Osteoblast (primary cell): ENCODE measurements at regions not wholly inside any gene's neighbourhood (a gene's known extent, or its start where the extent isn't known, plus 50 kb on each side); places are given as distances from the start of the nearest gene placed in this dataset.

ENCODE experiments used
- DNase-seq: peaks from one replicate; pipeline ENCODE4 v3.0.0; 2011; ENCODE audit warnings: low spot score, mixed read lengths; ENCODE audit not compliant: insufficient read length; ENCODE audit errors: missing footprints
- H2AFZ ChIP-seq: 2 replicates; pipeline ENCODE4 v1.6.0; 2011; ENCODE audit warnings: mild to moderate bottlenecking, low read length
- H3K27ac ChIP-seq: 2 replicates; pipeline ENCODE4 v1.5.1; 2011; ENCODE audit warnings: mild to moderate bottlenecking, low read depth, low read length, moderate library complexity
- H3K27me3 ChIP-seq: 2 replicates; pipeline ENCODE4 v1.6.0; 2012; ENCODE audit warnings: mild to moderate bottlenecking, control low read depth, inconsistent platforms, low read length, moderate library complexity; ENCODE audit not compliant: insufficient read depth
- H3K36me3 ChIP-seq: 2 replicates; pipeline ENCODE4 v1.5.1; 2011; ENCODE audit warnings: mild to moderate bottlenecking, low read length, control low read depth, moderate library complexity; ENCODE audit not compliant: insufficient read depth
- H3K4me1 ChIP-seq: 2 replicates; pipeline ENCODE4 v1.5.1; 2011; ENCODE audit warnings: mild to moderate bottlenecking, low read length, control low read depth, moderate library complexity; ENCODE audit not compliant: insufficient read depth
- H3K4me2 ChIP-seq: 2 replicates; pipeline ENCODE4 v1.6.0; 2011; ENCODE audit warnings: mild to moderate bottlenecking, low read length; ENCODE audit not compliant: insufficient read depth
- H3K4me3 ChIP-seq: fragments of 200-600 bp; sonication (generic); 3 replicates; pipeline ENCODE4 v1.5.1; 2012; ENCODE audit warnings: mild to moderate bottlenecking, low read length, inconsistent platforms; ENCODE audit not compliant: insufficient read depth
- H3K79me2 ChIP-seq: 2 replicates; pipeline ENCODE4 v1.6.0; 2012; ENCODE audit warnings: mild to moderate bottlenecking, low read length, control low read depth, inconsistent platforms; ENCODE audit not compliant: insufficient read depth
- H3K9me3 ChIP-seq: 2 replicates; pipeline ENCODE4 v1.5.1; 2011; ENCODE audit warnings: low read depth, low read length, control low read depth
- H4K20me1 ChIP-seq: 2 replicates; pipeline ENCODE4 v1.6.0; 2012; ENCODE audit warnings: mild to moderate bottlenecking, low read length, control low read depth; ENCODE audit not compliant: insufficient read depth
- TF ChIP-seq, protein P1 (sequence below): IDR thresholded peaks from 2 replicates; pipeline ENCODE4 v1.5.1; 2011; ENCODE audit warnings: mild to moderate bottlenecking, low read depth, low read length, moderate library complexity; ENCODE audit errors: extremely low read depth

DNA sequence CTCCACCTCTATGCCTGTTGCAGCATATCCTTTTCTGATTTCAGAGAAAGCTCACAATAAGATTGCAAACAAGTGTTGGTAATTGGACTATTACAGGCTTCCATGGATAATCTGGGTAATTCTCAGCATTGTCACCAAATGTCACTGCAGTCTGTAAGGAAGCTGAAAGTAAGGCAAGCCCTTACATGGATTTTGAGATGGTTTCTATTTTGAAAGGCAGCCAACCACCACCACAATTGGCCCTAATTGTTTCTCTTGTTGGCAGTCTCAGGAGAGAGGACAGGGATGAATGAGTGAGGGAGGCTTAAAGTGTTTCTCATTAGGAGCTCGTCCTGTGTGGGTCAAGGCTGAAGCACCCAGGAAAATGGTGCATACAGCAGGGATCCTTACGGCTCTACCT, 879.9 kb downstream of the TUSC7 start:
- no peaks in the 10 kb centered on the region for H4K20me1 ChIP-seq
- no peak overlapping the region for H3K4me3 ChIP-seq
- H2AFZ ChIP-seq: no peak overlapping the region
- H3K9me3 ChIP-seq: no peaks in the 10 kb centered on the region
- peaks cover 2% of the 10 kb centered on the region for H3K27me3 ChIP-seq
- no peak for DNase-seq
- no peaks in the 10 kb centered on the region for H3K79me2 ChIP-seq
- H3K27ac ChIP-seq: no peak overlapping the region
- H3K4me1 ChIP-seq: no peaks in the 10 kb centered on the region
- TF ChIP-seq, protein P1, sequence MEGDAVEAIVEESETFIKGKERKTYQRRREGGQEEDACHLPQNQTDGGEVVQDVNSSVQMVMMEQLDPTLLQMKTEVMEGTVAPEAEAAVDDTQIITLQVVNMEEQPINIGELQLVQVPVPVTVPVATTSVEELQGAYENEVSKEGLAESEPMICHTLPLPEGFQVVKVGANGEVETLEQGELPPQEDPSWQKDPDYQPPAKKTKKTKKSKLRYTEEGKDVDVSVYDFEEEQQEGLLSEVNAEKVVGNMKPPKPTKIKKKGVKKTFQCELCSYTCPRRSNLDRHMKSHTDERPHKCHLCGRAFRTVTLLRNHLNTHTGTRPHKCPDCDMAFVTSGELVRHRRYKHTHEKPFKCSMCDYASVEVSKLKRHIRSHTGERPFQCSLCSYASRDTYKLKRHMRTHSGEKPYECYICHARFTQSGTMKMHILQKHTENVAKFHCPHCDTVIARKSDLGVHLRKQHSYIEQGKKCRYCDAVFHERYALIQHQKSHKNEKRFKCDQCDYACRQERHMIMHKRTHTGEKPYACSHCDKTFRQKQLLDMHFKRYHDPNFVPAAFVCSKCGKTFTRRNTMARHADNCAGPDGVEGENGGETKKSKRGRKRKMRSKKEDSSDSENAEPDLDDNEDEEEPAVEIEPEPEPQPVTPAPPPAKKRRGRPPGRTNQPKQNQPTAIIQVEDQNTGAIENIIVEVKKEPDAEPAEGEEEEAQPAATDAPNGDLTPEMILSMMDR: no peak
- no peak overlapping the region for H3K4me2 ChIP-seq
- H3K36me3 ChIP-seq: no peaks in the 10 kb centered on the region

DNA sequence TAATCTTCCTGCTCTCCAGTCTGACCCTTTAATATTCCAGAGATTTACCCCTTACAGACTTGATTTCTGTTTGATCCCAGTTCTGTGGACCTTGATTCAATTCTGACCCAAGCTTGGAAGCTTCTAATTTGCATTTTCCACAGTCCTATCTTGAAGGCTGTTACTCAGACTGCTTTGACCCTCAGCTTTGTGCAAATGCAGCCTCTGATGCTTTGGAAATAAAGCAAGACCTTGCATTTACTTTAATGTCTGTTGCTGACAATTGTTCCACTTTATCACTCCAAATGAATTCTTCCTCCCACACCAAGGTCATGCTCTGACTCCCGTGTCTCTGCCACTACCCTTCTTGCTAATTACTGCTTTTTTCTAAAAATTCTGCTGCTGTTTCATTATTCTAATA, 886.0 kb downstream of the TUSC7 start:
- TF ChIP-seq, protein P1: no peak
- no peaks in the 10 kb centered on the region for H3K4me1 ChIP-seq

DNA sequence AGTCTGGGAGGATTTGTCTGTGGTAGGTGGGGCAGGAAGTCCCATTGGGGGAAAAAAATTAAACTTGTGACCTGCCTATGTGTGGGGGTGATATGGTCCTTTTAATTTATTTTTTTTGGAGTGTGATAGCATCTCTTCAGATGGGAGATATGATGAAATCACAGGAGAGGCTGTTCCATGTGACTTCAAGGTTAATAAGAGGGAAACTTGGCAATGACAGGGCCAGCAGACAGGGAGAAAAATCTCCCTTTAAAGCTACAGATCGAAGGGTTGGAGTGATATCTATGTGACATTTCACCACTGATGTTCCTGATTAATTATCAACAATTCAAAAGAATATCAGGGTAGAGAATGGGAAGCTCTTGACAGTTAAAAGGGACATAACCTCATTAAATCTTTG, 886.9 kb downstream of the TUSC7 start:
- Histone ChIP-seq H3K27ac (no peak overlapping the region), H3K79me2 (no peaks in the 10 kb centered on the region)

More for the DNA sequence above, 886.0 kb downstream of the TUSC7 start:
- Histone ChIP-seq H3K4me3 (no peak overlapping the region), H3K36me3 (no peaks in the 10 kb centered on the region), H3K4me2 (no peak overlapping the region), H3K27ac (no peak overlapping the region), H2AFZ (no peak overlapping the region), H3K79me2 (no peaks in the 10 kb centered on the region), H3K27me3 (no peaks in the 10 kb centered on the region), H4K20me1 (no peaks in the 10 kb centered on the region), H3K9me3 (no peaks in the 10 kb centered on the region)
- DNase-seq: no peak

DNA sequence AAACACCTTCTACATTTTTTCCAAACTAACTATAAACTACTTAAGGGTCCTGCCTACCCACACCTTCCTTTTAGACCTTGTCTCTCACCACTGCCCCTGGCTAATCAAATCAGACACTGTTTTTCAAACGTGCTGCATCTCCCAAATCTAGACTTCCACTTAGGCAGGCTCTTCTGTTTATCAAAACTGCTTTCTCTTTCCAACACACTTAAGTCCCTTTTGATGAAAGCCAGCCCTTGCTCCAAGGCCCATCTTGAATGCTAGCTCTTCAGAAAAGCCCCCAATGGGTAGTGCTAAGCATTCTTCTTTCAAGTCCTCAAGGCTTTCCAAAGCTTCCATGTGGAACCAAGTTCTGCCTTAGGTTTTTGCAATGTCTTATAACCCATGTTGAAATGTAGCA, 888.3 kb downstream of the TUSC7 start:
- DNase-seq: no peak
- no peak overlapping the region for H3K27ac ChIP-seq
- TF ChIP-seq, protein P1: no peak

More for the DNA sequence above, 886.9 kb downstream of the TUSC7 start:
- no peaks in the 10 kb centered on the region for H4K20me1 ChIP-seq
- H3K4me1 ChIP-seq: no peaks in the 10 kb centered on the region
- H3K4me3 ChIP-seq: no peak overlapping the region
- H3K9me3 ChIP-seq: no peaks in the 10 kb centered on the region
- no peaks in the 10 kb centered on the region for H3K27me3 ChIP-seq
- no peak for DNase-seq
- no peak overlapping the region for H2AFZ ChIP-seq
- TF ChIP-seq, protein P1: no peak
- no peaks in the 10 kb centered on the region for H3K36me3 ChIP-seq
- no peak overlapping the region for H3K4me2 ChIP-seq

More for the DNA sequence above, 888.3 kb downstream of the TUSC7 start:
- no peak overlapping the region for H2AFZ ChIP-seq
- H3K4me2 ChIP-seq: no peak overlapping the region
- H3K9me3 ChIP-seq: no peaks in the 10 kb centered on the region
- H3K4me1 ChIP-seq: no peaks in the 10 kb centered on the region
- no peaks in the 10 kb centered on the region for H3K36me3 ChIP-seq
- H3K27me3 ChIP-seq: no peaks in the 10 kb centered on the region
- no peaks in the 10 kb centered on the region for H4K20me1 ChIP-seq
- H3K79me2 ChIP-seq: no peaks in the 10 kb centered on the region
- H3K4me3 ChIP-seq: no peak overlapping the region
